K562 (cell line): ENCODE measurements at regions not wholly inside any gene's neighbourhood (a gene's known extent, or its start where the extent isn't known, plus 50 kb on each side); places are given as distances from the start of the nearest gene placed in this dataset.

Experiments used
- ATAC-seq: fragments of 200-7000 bp; cut with Tn5 transposase; 3 replicates; pipeline ENCODE4 v1.9.1; 2020; ENCODE audit warnings: moderate library complexity
- BruUV-seq: library from RNA; stranded (reverse); fragments of 400-500 nt; replicated peaks from 2 replicates; lab custom pipeline; 2021; lab: Mats Ljungman, UMichigan
- CTCF ChIA-PET: fragments of 300-600 bp; formaldehyde crosslinking; extraction: SDS; loops from one replicate; lab custom pipeline; 2021; ENCODE audit warnings: low intra/inter-chr PET ratio; lab: Yijun Ruan, JAX
- POLR2A ChIA-PET: fragments of 300-600, 350-650 bp; sonication (Branson Sonifier 250); formaldehyde crosslinking; extraction: SDS; loops from one replicate; lab custom pipeline; 2021; ENCODE audit warnings: antibody characterized with exemption, inconsistent platforms; lab: Yijun Ruan, JAX
- DNase-seq, 4 experiments: peaks; one replicate each; pipeline versions ENCODE4 v3.0.0 to v3.0.0-alpha.2; 2011 to 2018; ENCODE audit warnings: low spot score in 3 of 4, mixed read lengths in 3 of 4; ENCODE audit errors: extremely low read depth in 1 of 4
- FAIRE-seq: peaks from 2 replicates; lab custom pipeline; 2011; peaks lifted over from hg19 to GRCh38; lab: Jason Lieb, UNC
- H2AFZ ChIP-seq: 2 replicates; pipeline ENCODE4 v1.6.0; 2011; ENCODE audit warnings: low read depth, low read length, control low read depth, inconsistent platforms
- H3K27ac ChIP-seq: fragments of 200-600 bp; 3 replicates; pipeline ENCODE4 v1.8.0; 2011; ENCODE audit warnings: low read depth, mild to moderate bottlenecking, control low read depth, inconsistent platforms, low read length, moderate library complexity, mixed read lengths; ENCODE audit errors: extremely low read depth
- H3K27me3 ChIP-seq, 2 experiments: fragments of 300-600 bp in 1 of 2; 2 replicates in 1 of 2; 3 replicates in 1 of 2; pipeline versions ENCODE4 v1.6.0 to v1.8.0; 2011; ENCODE audit warnings: inconsistent platforms in 2 of 2, low read length in 2 of 2, mild to moderate bottlenecking in 1 of 2, mixed read lengths in 1 of 2, moderate library complexity in 1 of 2; ENCODE audit not compliant: control insufficient read depth in 2 of 2, insufficient read depth in 2 of 2
- H3K36me3 ChIP-seq: fragments of 300-600 bp; 3 replicates; pipeline ENCODE4 v1.8.0; 2011; ENCODE audit warnings: mild to moderate bottlenecking, low read length, inconsistent platforms; ENCODE audit not compliant: control insufficient read depth, insufficient read depth
- H3K4me1 ChIP-seq, 2 experiments: fragments of 200-600 bp in 1 of 2; replicated peaks in 1 of 2; 2 replicates in 1 of 2; 3 replicates in 1 of 2; pipeline versions ENCODE4 v1.5.1 to v1.8.0; 2011; ENCODE audit warnings: inconsistent platforms in 2 of 2, low read length in 2 of 2, mild to moderate bottlenecking in 1 of 2, mixed read lengths in 1 of 2, moderate library complexity in 1 of 2; ENCODE audit not compliant: control insufficient read depth in 2 of 2, insufficient read depth in 2 of 2
- H3K4me2 ChIP-seq: 2 replicates; pipeline ENCODE4 v1.6.1; 2011; ENCODE audit warnings: low read length, control low read depth, inconsistent platforms, mixed read lengths; ENCODE audit not compliant: insufficient read depth
- H3K4me3 ChIP-seq: fragments of 200-600 bp; sonication (generic), shearing (Covaris generic); 2 replicates; pipeline ENCODE4 v1.5.1; 2016; ENCODE audit warnings: control low read depth, inconsistent platforms
- H3K79me2 ChIP-seq: fragments of 200-600 bp; 3 replicates; pipeline ENCODE4 v1.8.0; 2011; ENCODE audit warnings: low read length, inconsistent platforms; ENCODE audit not compliant: control insufficient read depth, insufficient read depth
- H3K9ac ChIP-seq, 2 experiments: 2 replicates each; pipeline versions ENCODE4 v1.6.0 to v1.6.1; 2011; ENCODE audit warnings: low read depth in 2 of 2, low read length in 2 of 2, control low read depth in 1 of 2, inconsistent platforms in 1 of 2, mild to moderate bottlenecking in 1 of 2, mixed read lengths in 1 of 2; ENCODE audit not compliant: insufficient read depth in 1 of 2
- H3K9me1 ChIP-seq: one replicate; pipeline ENCODE4 v1.6.0; 2011; ENCODE audit warnings: inconsistent platforms, mild to moderate bottlenecking, low read length, moderate library complexity; ENCODE audit not compliant: control insufficient read depth, insufficient read depth
- H3K9me3 ChIP-seq: replicated peaks from 2 replicates; pipeline ENCODE4 v1.5.1; 2011; ENCODE audit warnings: low read depth, low read length, inconsistent platforms; ENCODE audit not compliant: control insufficient read depth, insufficient read depth
- H4K20me1 ChIP-seq: replicated peaks from 2 replicates; pipeline ENCODE4 v1.6.1; 2011; ENCODE audit warnings: low read length, inconsistent platforms, mixed read lengths; ENCODE audit not compliant: control insufficient read depth, insufficient read depth
- CREB1 ChIP-seq, 2 experiments: sonication (generic) in 1 of 2; formaldehyde crosslinking in 1 of 2; IDR thresholded peaks; 2 replicates each; pipeline versions ENCODE4 v1.6.1 to v1.8.0; 2012 to 2022; ENCODE audit warnings: inconsistent platforms in 1 of 2, mild to moderate bottlenecking in 1 of 2, missing genetic modification reagents in 1 of 2, moderate library complexity in 1 of 2
- FOXM1 ChIP-seq, 2 experiments: fragments of 450-650 bp in 1 of 2; sonication (generic) in 1 of 2; formaldehyde crosslinking in 1 of 2; IDR thresholded peaks; 2 replicates each; pipeline versions ENCODE4 v1.6.1 to v1.9.0; 2017 to 2022; ENCODE audit warnings: low read depth in 2 of 2, mild to moderate bottlenecking in 2 of 2, missing genetic modification reagents in 1 of 2, moderate library complexity in 1 of 2
- GTF2A2 ChIP-seq: IDR thresholded peaks from 2 replicates; pipeline ENCODE4 v1.6.1; 2016; ENCODE audit warnings: mild to moderate bottlenecking, missing genetic modification characterization, missing compliant biosample characterization
- SIX5 ChIP-seq, 2 experiments: IDR thresholded peaks; 2 replicates each; pipeline ENCODE4 v1.6.1; 2011; ENCODE audit warnings: low read length in 2 of 2, borderline replicate concordance in 1 of 2, low read depth in 1 of 2, mild to moderate bottlenecking in 1 of 2, moderate library complexity in 1 of 2; ENCODE audit not compliant: insufficient read depth in 1 of 2
- ZBTB7A ChIP-seq: IDR thresholded peaks from 2 replicates; pipeline ENCODE4 v1.6.1; 2011; ENCODE audit warnings: low read depth, mild to moderate bottlenecking, low read length, moderate library complexity, borderline replicate concordance; ENCODE audit not compliant: control insufficient read depth
- ZNF253 ChIP-seq: fragments of 250-450 bp; sonication (Bioruptor Pico); conservative IDR thresholded peaks from 2 replicates; pipeline ENCODE4 v1.6.1; 2021; ENCODE audit warnings: mild to moderate bottlenecking
- ZNF717 ChIP-seq: fragments of 250-450 bp; sonication (Bioruptor Pico); IDR thresholded peaks from 2 replicates; pipeline ENCODE4 v1.5.0; 2021
- WGBS: fragments of 100-300 bp; shearing (Covaris generic); methylation state at CpG from one replicate; pipeline ENCODE4 v1.1.6; 2016; ENCODE audit warnings: low coverage, mixed read lengths; ENCODE audit not compliant: insufficient coverage; ENCODE audit errors: missing lambda C conversion rate; 5-methylcytosine and 5-hydroxymethylcytosine counted together
- in situ Hi-C: fragments of 300-500 bp; cut with MboI; formaldehyde crosslinking; loops from 4 replicates; pipeline ENCODE4 v1.15.0; 2018; ENCODE audit warnings: inconsistent platforms, mixed read lengths
- intact Hi-C: fragments of 100-400 bp; cut with micrococcal nuclease; formaldehyde crosslinking; loops from 2 replicates; pipeline ENCODE4 v1.14.2; 2022
- TF ChIP-seq, protein P1 (sequence below): fragments of 450-650 bp; IDR thresholded peaks from 2 replicates; pipeline ENCODE4 v1.6.1; 2016; ENCODE audit warnings: antibody characterized with exemption
- TF ChIP-seq, protein P2 (sequence below): fragments of 150-350 bp; conservative IDR thresholded peaks from 2 replicates; pipeline ENCODE4 v1.6.1; 2014; ENCODE audit warnings: low read length
- TF ChIP-seq, protein P3 (sequence below): fragments of 250-450 bp; sonication (Bioruptor Pico); IDR thresholded peaks from 2 replicates; pipeline ENCODE4 v1.4.0; 2020; ENCODE audit warnings: mild to moderate bottlenecking, moderate library complexity

- H3K9me3 ChIP-seq: no peaks in the 10 kb centered on the region
- no peak overlapping the region for H3K27ac ChIP-seq
- no peaks in the 10 kb centered on the region for H3K4me1 ChIP-seq
- BruUV-seq: no TSS peak
- no peak for ATAC-seq
- no peak for FAIRE-seq
- no peak overlapping the region for H3K4me3 ChIP-seq
- H3K9ac ChIP-seq: no peak overlapping the region
- H3K27me3 ChIP-seq: no peaks in the 10 kb centered on the region
- DNase-seq: no peak
- H3K36me3 ChIP-seq: no peaks in the 10 kb centered on the region
- no peaks in the 10 kb centered on the region for H3K9me1 ChIP-seq
- ChIA-PET CTCF (no interaction called here), POLR2A (no interaction called here)
- H4K20me1 ChIP-seq: no peaks in the 10 kb centered on the region
- 2% methylated on average over 6 of the region's 6 CpGs for WGBS
- intact Hi-C loops (no loop called here), in situ Hi-C loops (no loop called here)
- H2AFZ ChIP-seq: no peak overlapping the region
- H3K4me2 ChIP-seq: no peak overlapping the region
- TF ChIP-seq FOXM1 (IDR thresholded peaks at IDR 0.05; ENCODE audit: low read depth) (no peak), FOXM1 (CRISPR knock-in tag; IDR thresholded peaks at IDR 0.05; ENCODE audit: low read depth) (no peak), SIX5 (IDR thresholded peaks at IDR 0.05; ENCODE audit: borderline replicate concordance in 1 of 2, insufficient read depth in 1 of 2, low read depth in 1 of 2, low read length in 2 of 2) (no peak), CREB1 (IDR thresholded peaks at IDR 0.05) (no peak), CREB1 (CRISPR knock-in tag; IDR thresholded peaks at IDR 0.05) (no peak), ZNF717 (CRISPR knock-in tag) (no peak), ZBTB7A (no peak), GTF2A2 (tag) (no peak), ZNF253 (CRISPR knock-in tag) (no peak)
- TF ChIP-seq, protein P1, sequence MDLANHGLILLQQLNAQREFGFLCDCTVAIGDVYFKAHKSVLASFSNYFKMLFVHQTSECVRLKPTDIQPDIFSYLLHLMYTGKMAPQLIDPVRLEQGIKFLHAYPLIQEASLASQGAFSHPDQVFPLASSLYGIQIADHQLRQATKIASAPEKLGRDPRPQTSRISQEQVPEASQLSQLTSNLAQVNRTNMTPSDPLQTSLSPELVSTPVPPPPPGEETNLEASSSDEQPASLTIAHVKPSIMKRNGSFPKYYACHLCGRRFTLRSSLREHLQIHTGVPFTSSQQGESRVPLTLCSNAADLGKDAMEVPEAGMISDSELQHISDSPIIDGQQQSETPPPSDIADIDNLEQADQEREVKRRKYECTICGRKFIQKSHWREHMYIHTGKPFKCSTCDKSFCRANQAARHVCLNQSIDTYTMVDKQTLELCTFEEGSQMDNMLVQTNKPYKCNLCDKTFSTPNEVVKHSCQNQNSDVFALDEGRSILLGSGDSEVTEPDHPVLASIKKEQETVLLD: no peak
- TF ChIP-seq, protein P2, sequence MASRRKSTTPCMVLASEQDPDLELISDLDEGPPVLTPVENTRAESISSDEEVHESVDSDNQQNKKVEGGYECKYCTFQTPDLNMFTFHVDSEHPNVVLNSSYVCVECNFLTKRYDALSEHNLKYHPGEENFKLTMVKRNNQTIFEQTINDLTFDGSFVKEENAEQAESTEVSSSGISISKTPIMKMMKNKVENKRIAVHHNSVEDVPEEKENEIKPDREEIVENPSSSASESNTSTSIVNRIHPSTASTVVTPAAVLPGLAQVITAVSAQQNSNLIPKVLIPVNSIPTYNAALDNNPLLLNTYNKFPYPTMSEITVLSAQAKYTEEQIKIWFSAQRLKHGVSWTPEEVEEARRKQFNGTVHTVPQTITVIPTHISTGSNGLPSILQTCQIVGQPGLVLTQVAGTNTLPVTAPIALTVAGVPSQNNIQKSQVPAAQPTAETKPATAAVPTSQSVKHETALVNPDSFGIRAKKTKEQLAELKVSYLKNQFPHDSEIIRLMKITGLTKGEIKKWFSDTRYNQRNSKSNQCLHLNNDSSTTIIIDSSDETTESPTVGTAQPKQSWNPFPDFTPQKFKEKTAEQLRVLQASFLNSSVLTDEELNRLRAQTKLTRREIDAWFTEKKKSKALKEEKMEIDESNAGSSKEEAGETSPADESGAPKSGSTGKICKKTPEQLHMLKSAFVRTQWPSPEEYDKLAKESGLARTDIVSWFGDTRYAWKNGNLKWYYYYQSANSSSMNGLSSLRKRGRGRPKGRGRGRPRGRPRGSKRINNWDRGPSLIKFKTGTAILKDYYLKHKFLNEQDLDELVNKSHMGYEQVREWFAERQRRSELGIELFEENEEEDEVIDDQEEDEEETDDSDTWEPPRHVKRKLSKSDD: no peak
- TF ChIP-seq, protein P3, sequence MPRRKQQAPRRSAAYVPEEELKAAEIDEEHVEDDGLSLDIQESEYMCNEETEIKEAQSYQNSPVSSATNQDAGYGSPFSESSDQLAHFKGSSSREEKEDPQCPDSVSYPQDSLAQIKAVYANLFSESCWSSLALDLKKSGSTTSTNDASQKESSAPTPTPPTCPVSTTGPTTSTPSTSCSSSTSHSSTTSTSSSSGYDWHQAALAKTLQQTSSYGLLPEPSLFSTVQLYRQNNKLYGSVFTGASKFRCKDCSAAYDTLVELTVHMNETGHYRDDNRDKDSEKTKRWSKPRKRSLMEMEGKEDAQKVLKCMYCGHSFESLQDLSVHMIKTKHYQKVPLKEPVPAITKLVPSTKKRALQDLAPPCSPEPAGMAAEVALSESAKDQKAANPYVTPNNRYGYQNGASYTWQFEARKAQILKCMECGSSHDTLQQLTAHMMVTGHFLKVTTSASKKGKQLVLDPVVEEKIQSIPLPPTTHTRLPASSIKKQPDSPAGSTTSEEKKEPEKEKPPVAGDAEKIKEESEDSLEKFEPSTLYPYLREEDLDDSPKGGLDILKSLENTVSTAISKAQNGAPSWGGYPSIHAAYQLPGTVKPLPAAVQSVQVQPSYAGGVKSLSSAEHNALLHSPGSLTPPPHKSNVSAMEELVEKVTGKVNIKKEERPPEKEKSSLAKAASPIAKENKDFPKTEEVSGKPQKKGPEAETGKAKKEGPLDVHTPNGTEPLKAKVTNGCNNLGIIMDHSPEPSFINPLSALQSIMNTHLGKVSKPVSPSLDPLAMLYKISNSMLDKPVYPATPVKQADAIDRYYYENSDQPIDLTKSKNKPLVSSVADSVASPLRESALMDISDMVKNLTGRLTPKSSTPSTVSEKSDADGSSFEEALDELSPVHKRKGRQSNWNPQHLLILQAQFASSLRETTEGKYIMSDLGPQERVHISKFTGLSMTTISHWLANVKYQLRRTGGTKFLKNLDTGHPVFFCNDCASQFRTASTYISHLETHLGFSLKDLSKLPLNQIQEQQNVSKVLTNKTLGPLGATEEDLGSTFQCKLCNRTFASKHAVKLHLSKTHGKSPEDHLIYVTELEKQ (CRISPR knock-in tag): no peak
- H3K79me2 ChIP-seq: no peaks in the 10 kb centered on the region
Measured at GRCh38 chr10:90148116-90148855, 446.9 kb downstream of the KIF20B start.
